ENCODE measurements at regions not wholly inside any gene's neighbourhood (a gene's known extent, or its start where the extent isn't known, plus 50 kb on each side); places are given as distances from the start of the nearest gene placed in this dataset.
"Not testable (repeated sequence)": the region's sequence is repeated elsewhere in the genome, so short reads cannot be mapped to it uniquely, and the experiment has no call there.

GRCh38 chr22:49015459-49015858, 812.2 kb downstream of the BRD1 start:
- DNase-seq = no peak

- no peak for DNase-seq
Measured at GRCh38 chr22:49014227-49015201, 813.2 kb downstream of the BRD1 start.

- no peak for DNase-seq
Measured at GRCh38 chr22:49013707-49014106, 814.0 kb downstream of the BRD1 start.

GRCh38 chr22:49012712-49013395, 814.8 kb downstream of the BRD1 start:
- DNase-seq = no peak

GRCh38 chr22:49011769-49012648, 815.7 kb downstream of the BRD1 start:
- DNase-seq = no peak

- no peak for DNase-seq
Measured at GRCh38 chr22:49011379-49011768, 816.3 kb downstream of the BRD1 start.

GRCh38 chr22:49010901-49011300, 816.8 kb downstream of the BRD1 start:
- DNase-seq = no peak

GRCh38 chr22:49010070-49010863, 817.4 kb downstream of the BRD1 start:
- no peak for DNase-seq

- no peak for DNase-seq
Measured at GRCh38 chr22:49009359-49010063, 818.2 kb downstream of the BRD1 start.

GRCh38 chr22:49008682-49009235, 818.9 kb downstream of the BRD1 start:
- DNase-seq = no peak

GRCh38 chr22:49007013-49007653, 820.5 kb downstream of the BRD1 start:
- no peak for DNase-seq

- no peak for DNase-seq
Measured at GRCh38 chr22:49006207-49007012, 821.3 kb downstream of the BRD1 start.

- no peak for DNase-seq
Measured at GRCh38 chr22:49005557-49005956, 822.1 kb downstream of the BRD1 start.

- no peak for DNase-seq
Measured at GRCh38 chr22:49004484-49005399, 822.9 kb downstream of the BRD1 start.

GRCh38 chr22:48997605-48998004, 830.1 kb downstream of the BRD1 start:
- DNase-seq = not testable (repeated sequence)

GRCh38 chr22:48993655-48994054, 834.0 kb downstream of the BRD1 start:
- DNase-seq = no peak

GRCh38 chr22:48984639-48985038, 843.0 kb downstream of the BRD1 start:
- no peak for DNase-seq

- no peak for DNase-seq
Measured at GRCh38 chr22:48982321-48982905, 845.3 kb downstream of the BRD1 start.

All from NCI-H2171 (cell line).